Adrenal gland (tissue), 9 donors: ENCODE measurements at regions not wholly inside any gene's neighbourhood (a gene's known extent, or its start where the extent isn't known, plus 50 kb on each side); places are given as distances from the start of the nearest gene placed in this dataset.

Source experiments
- DNase-seq, 7 donors: peaks; one replicate each; pipeline ENCODE4 v3.0.0-alpha.2; 2019 to 2020
- H3K27ac ChIP-seq, 5 donors: fragments of 200-600 bp; sonication (generic) in 4 of 5; 1 replicate in 3 of 5; 2 replicates in 2 of 5; pipeline versions ENCODE4 v1.5.1 to v1.8.0; 2016 to 2020; ENCODE audit warnings: mild to moderate bottlenecking in 1 of 5
- H3K27me3 ChIP-seq: fragments of 200-600 bp; 2 replicates; pipeline ENCODE4 v1.8.0; 2021
- H3K36me3 ChIP-seq, 2 donors: fragments of 200-600 bp; replicated peaks in 1 of 2; 1 replicate in 1 of 2; 2 replicates in 1 of 2; pipeline versions ENCODE4 v1.5.1 to v1.8.0; 2018 to 2022
- H3K4me1 ChIP-seq, 2 donors: fragments of 200-600 bp; replicated peaks in 1 of 2; 1 replicate in 1 of 2; 2 replicates in 1 of 2; pipeline versions ENCODE4 v1.5.1 to v1.8.0; 2018 to 2021
- H3K4me3 ChIP-seq, 4 donors: fragments of 200-600 bp; sonication (generic) in 3 of 4; one replicate each; pipeline ENCODE4 v1.5.1; 2016 to 2018
- H3K9me3 ChIP-seq, 3 donors: fragments of 200-600 bp; sonication (generic) in 1 of 3; replicated peaks in 1 of 3; 1 replicate in 2 of 3; 2 replicates in 1 of 3; pipeline versions ENCODE4 v1.5.1 to v1.8.0; 2016 to 2021
- CTCF ChIP-seq, 6 experiments: fragments of 450-650 bp in 4 of 6; fragments of 200-600 bp in 2 of 6; sonication (generic) in 1 of 6; IDR thresholded peaks; 1 replicate in 5 of 6; 2 replicates in 1 of 6; pipeline versions ENCODE4 v1.5.1 to v1.8.0; 2016 to 2021; ENCODE audit warnings: antibody characterized with exemption in 6 of 6, mild to moderate bottlenecking in 2 of 6, moderate library complexity in 1 of 6
- POLR2A ChIP-seq, 2 donors: fragments of 450-650 bp; IDR thresholded peaks; one replicate each; pipeline ENCODE4 v1.6.1; 2017; ENCODE audit warnings: antibody characterized with exemption in 2 of 2, mild to moderate bottlenecking in 2 of 2, moderate library complexity in 1 of 2
- WGBS, 4 donors: extraction: QIAGEN DNeasy Blood & Tissue Kit in 2 of 4; methylation state at CpG; one replicate each; pipeline versions ENCODE4 v1.1.5 to v1.1.7; 2013 to 2017; 5-methylcytosine and 5-hydroxymethylcytosine counted together
- intact Hi-C, 2 donors: fragments of 100-400 bp; cut with DNase I; formaldehyde crosslinking; loops; one replicate each; pipeline versions ENCODE4 v1.14.1 to v1.15.0; 2022 to 2023
- donor health status: healthy with polysubstance abuse.
- donor health status: Bipolar disorder and iron deficiency.
- donor health status: DM: yes; HTN: yes; CAD: no.
- donor health status: DM: no; HTN: no; CAD: no.
- donor health status: DM: no; HTN: no; CAD: no.

GRCh38 chrX:43064096-43064495 is 286.1 kb upstream of the PPP1R2C start:
- intact Hi-C loops = no loop called here
- Histone ChIP-seq H3K4me3 (no peak overlapping the region), H3K27ac (no peak overlapping the region), H3K36me3 (no peaks in the 10 kb centered on the region), H3K27me3 (no peaks in the 10 kb centered on the region), H3K4me1 (no peaks in the 10 kb centered on the region), H3K9me3 (no peaks in the 10 kb centered on the region)
- DNase-seq = no peak
- WGBS, 4 donors = 71 to 95% (median 88%) methylated on average over 1 of the region's 1 CpG
- TF ChIP-seq POLR2A (IDR thresholded peaks at IDR 0.05) (no peak), CTCF (IDR thresholded peaks at IDR 0.05) (no peak)

GRCh38 chrX:43065978-43066377 is 288.0 kb upstream of the PPP1R2C start:
- H3K4me3 ChIP-seq = no peak overlapping the region
- no peaks in the 10 kb centered on the region for H3K4me1 ChIP-seq
- no peak overlapping the region for H3K27ac ChIP-seq
- H3K27me3 ChIP-seq = no peaks in the 10 kb centered on the region
- no peak for DNase-seq
- TF ChIP-seq POLR2A (IDR thresholded peaks at IDR 0.05) (no peak), CTCF (IDR thresholded peaks at IDR 0.05) (no peak)
- intact Hi-C loops = no loop called here
- WGBS, 4 donors = 32 to 49% (median 46%) methylated on average over 2 of the region's 2 CpGs
- H3K36me3 ChIP-seq = no peaks in the 10 kb centered on the region
- H3K9me3 ChIP-seq = no peaks in the 10 kb centered on the region

DNA sequence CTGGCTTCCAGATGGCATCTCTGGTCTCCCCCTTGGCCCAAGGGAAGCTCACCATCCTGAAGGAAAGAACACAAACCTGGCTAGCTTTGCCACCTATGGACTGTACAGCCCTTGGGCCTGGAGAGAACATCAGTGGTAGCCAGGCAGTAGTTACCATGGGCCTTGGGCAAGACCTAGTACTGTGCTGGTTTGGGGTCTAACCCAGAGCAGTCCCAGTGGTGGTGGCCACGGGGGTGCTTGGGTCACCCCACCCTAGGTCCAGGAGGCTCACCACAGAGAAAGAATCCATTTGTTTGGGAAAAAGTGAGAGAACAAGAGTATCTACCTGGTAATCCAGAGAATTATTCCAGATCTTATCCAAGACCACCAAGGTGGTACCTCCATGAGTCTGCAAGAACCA is 290.7 kb upstream of the PPP1R2C start:
- 67 to 83% (median 80%) methylated on average over 1 of the region's 1 CpG; no CpG with 5 or more reads in 1 of the 4 donors for WGBS, 4 donors
- no peaks in the 10 kb centered on the region for H3K36me3 ChIP-seq
- DNase-seq = no peak
- H3K4me3 ChIP-seq = no peak overlapping the region
- no peaks in the 10 kb centered on the region for H3K4me1 ChIP-seq
- TF ChIP-seq POLR2A (IDR thresholded peaks at IDR 0.05) (no peak), CTCF (IDR thresholded peaks at IDR 0.05) (no peak)
- no peak overlapping the region for H3K27ac ChIP-seq
- intact Hi-C loops = no loop called here
- H3K9me3 ChIP-seq = no peaks in the 10 kb centered on the region
- peaks cover 4% of the 10 kb centered on the region for H3K27me3 ChIP-seq

- WGBS, 4 donors = 41 to 89% (median 73%) methylated on average over 1 of the region's 1 CpG
- no peak for DNase-seq
- no peak for TF ChIP-seq CTCF (IDR thresholded peaks at IDR 0.05)
- no peak for TF ChIP-seq POLR2A (IDR thresholded peaks at IDR 0.05)
- no peaks in the 10 kb centered on the region for H3K36me3 ChIP-seq
- no peaks in the 10 kb centered on the region for H3K4me1 ChIP-seq
- intact Hi-C loops = no loop called here
- H3K27me3 ChIP-seq = peaks cover 3% of the 10 kb centered on the region
- no peak overlapping the region for H3K27ac ChIP-seq
- H3K9me3 ChIP-seq = no peaks in the 10 kb centered on the region
- no peak overlapping the region for H3K4me3 ChIP-seq
Observed at GRCh38 chrX:43083016-43083415, 305.1 kb upstream of the PPP1R2C start.
